WTC11 (cell line): ENCODE measurements at regions not wholly inside any gene's neighbourhood (a gene's known extent, or its start where the extent isn't known, plus 50 kb on each side); places are given as distances from the start of the nearest gene placed in this dataset.
A peak's percentile ranks its signal among the peaks of the same experiment; 100 is the strongest.

ENCODE experiments used
- ATAC-seq: fragments of 200-7000 bp; cut with Tn5 transposase; 2 replicates; pipeline ENCODE4 v1.10.0; 2021; ENCODE audit warnings: mild to moderate bottlenecking, moderate library complexity
- CTCF ChIA-PET: fragments of 300-600 bp; sonication (Branson Sonifier 250); formaldehyde crosslinking; loops from one replicate; lab custom pipeline; 2021; ENCODE audit warnings: antibody characterized with exemption; lab: Charles Lee
- POLR2A ChIA-PET: fragments of 350-600 bp; sonication (Branson Sonifier 250); formaldehyde crosslinking; loops from one replicate; lab custom pipeline; 2021; ENCODE audit warnings: antibody characterized with exemption; lab: Charles Lee
- DNase-seq: peaks from one replicate; pipeline ENCODE4 v3.0.0; 2021; ENCODE audit warnings: low spot score
- H3K27ac Mint-ChIP-seq: 2 replicates; pipeline ENCODE4 v1.8.0; 2021; ENCODE audit warnings: mixed read lengths
- H3K27me3 Mint-ChIP-seq: 2 replicates; pipeline ENCODE4 v1.8.0; 2021; ENCODE audit warnings: low read depth, mild to moderate bottlenecking, moderate library complexity, mixed read lengths
- H3K36me3 Mint-ChIP-seq: 2 replicates; pipeline ENCODE4 v1.8.0; 2021; ENCODE audit warnings: mixed read lengths
- H3K4me1 Mint-ChIP-seq: 2 replicates; pipeline ENCODE4 v1.8.0; 2022; ENCODE audit warnings: mixed read lengths
- H3K4me3 Mint-ChIP-seq: 2 replicates; pipeline ENCODE4 v1.8.0; 2021; ENCODE audit warnings: mild to moderate bottlenecking, moderate library complexity, mixed read lengths
- H3K9me3 Mint-ChIP-seq: 2 replicates; pipeline ENCODE4 v1.8.0; 2021; ENCODE audit warnings: mixed read lengths
- E2F4 ChIP-seq: sonication (generic); formaldehyde crosslinking; IDR thresholded peaks from 2 replicates; pipeline ENCODE4 v1.8.1; 2022; ENCODE audit warnings: low read depth, mild to moderate bottlenecking, moderate library complexity, missing genetic modification reagents, borderline replicate concordance
- E2F5 ChIP-seq: sonication (generic); formaldehyde crosslinking; IDR thresholded peaks from 2 replicates; pipeline ENCODE4 v1.8.1; 2022; ENCODE audit warnings: mild to moderate bottlenecking, moderate library complexity, missing genetic modification reagents
- EMX1 ChIP-seq: fragments of 250-450 bp; sonication (Bioruptor Pico); IDR thresholded peaks from 2 replicates; pipeline ENCODE4 v1.8.0; 2021; ENCODE audit warnings: mild to moderate bottlenecking
- FOXP1 ChIP-seq: sonication (generic); formaldehyde crosslinking; IDR thresholded peaks from 2 replicates; pipeline ENCODE4 v1.8.0; 2022; ENCODE audit warnings: missing genetic modification reagents, mild to moderate bottlenecking, moderate library complexity, borderline replicate concordance
- GABPB1 ChIP-seq: sonication (generic); formaldehyde crosslinking; IDR thresholded peaks from 2 replicates; pipeline ENCODE4 v1.8.1; 2023; ENCODE audit warnings: mild to moderate bottlenecking, missing genetic modification reagents
- HMGA2 ChIP-seq: fragments of 250-450 bp; sonication (Bioruptor Pico); IDR thresholded peaks from 2 replicates; pipeline ENCODE4 v1.4.0; 2021; ENCODE audit warnings: mild to moderate bottlenecking, moderate library complexity
- KAT7 ChIP-seq: sonication (generic); formaldehyde crosslinking; IDR thresholded peaks from 2 replicates; pipeline ENCODE4 v1.8.1; 2023; ENCODE audit warnings: missing genetic modification reagents, mild to moderate bottlenecking, borderline replicate concordance
- NFATC4 ChIP-seq: fragments of 250-450 bp; sonication (Bioruptor Pico); IDR thresholded peaks from 2 replicates; pipeline ENCODE4 v1.9.0; 2021; ENCODE audit warnings: mild to moderate bottlenecking
- NR2C2 ChIP-seq: sonication (generic); formaldehyde crosslinking; IDR thresholded peaks from 2 replicates; pipeline ENCODE4 v1.8.0; 2022; ENCODE audit warnings: mild to moderate bottlenecking, missing genetic modification reagents
- PRRX2 ChIP-seq: fragments of 250-450 bp; sonication (Bioruptor Pico); IDR thresholded peaks from 2 replicates; pipeline ENCODE4 v1.8.0; 2021; ENCODE audit warnings: mild to moderate bottlenecking
- SP1 ChIP-seq: sonication (generic); formaldehyde crosslinking; conservative IDR thresholded peaks from 2 replicates; pipeline ENCODE4 v1.8.1; 2022; ENCODE audit warnings: missing genetic modification reagents
- STAT6 ChIP-seq: sonication (generic); formaldehyde crosslinking; conservative IDR thresholded peaks from 2 replicates; pipeline ENCODE4 v1.8.1; 2023; ENCODE audit warnings: mild to moderate bottlenecking, low read depth, missing genetic modification reagents, moderate library complexity
- USF1 ChIP-seq: sonication (generic); formaldehyde crosslinking; IDR thresholded peaks from 2 replicates; pipeline ENCODE4 v1.8.0; 2022; ENCODE audit warnings: mild to moderate bottlenecking, missing genetic modification reagents

- ATAC-seq (no peak), DNase-seq (no peak)
- ChIA-PET CTCF (no interaction called here), POLR2A (no interaction called here)
- H3K27ac Mint-ChIP-seq, result no peak overlapping the region
- H3K4me1 Mint-ChIP-seq, result peaks cover 12% of the 10 kb centered on the region
- H3K36me3 Mint-ChIP-seq, result no peaks in the 10 kb centered on the region
- no peaks in the 10 kb centered on the region for H3K9me3 Mint-ChIP-seq
- no peak overlapping the region for H3K4me3 Mint-ChIP-seq
- TF ChIP-seq HMGA2, result no peak
- H3K27me3 Mint-ChIP-seq, result no peaks in the 10 kb centered on the region
These were observed 578.5 kb downstream of the USP25 start for GRCh38 chr21:16308269-16308668.

GRCh38 chr21:16309250-16309971 is 579.6 kb downstream of the USP25 start:
- POLR2A ChIA-PET, result no interaction called here
- H3K27me3 Mint-ChIP-seq, result no peaks in the 10 kb centered on the region
- peak overlapping the region; percentile 82; the same call in 1 of the 2 replicates for H3K27ac Mint-ChIP-seq
- no peaks in the 10 kb centered on the region for H3K36me3 Mint-ChIP-seq
- ATAC-seq (peak; percentile 59), DNase-seq (no peak)
- H3K4me1 Mint-ChIP-seq, result peaks cover 12% of the 10 kb centered on the region
- CTCF ChIA-PET, result interaction anchor here (0.6 kb wide), 1 partner anchor 115 kb away, joined by 4 read pairs; no protein-coding TSS in a partner anchor
- H3K4me3 Mint-ChIP-seq, result no peak overlapping the region
- H3K9me3 Mint-ChIP-seq, result no peaks in the 10 kb centered on the region
- TF ChIP-seq USF1 (CRISPR knock-in tag) (no peak), E2F5 (CRISPR knock-in tag) (no peak), EMX1 (CRISPR knock-in tag) (no peak), STAT6 (no peak), PRRX2 (CRISPR knock-in tag) (no peak), NR2C2 (CRISPR knock-in tag) (no peak), SP1 (CRISPR knock-in tag) (no peak), E2F4 (CRISPR knock-in tag) (no peak), NFATC4 (no peak), FOXP1 (CRISPR knock-in tag) (no peak), GABPB1 (CRISPR knock-in tag) (no peak)

- Mint-ChIP-seq H3K27ac (no peak overlapping the region), H3K36me3 (no peaks in the 10 kb centered on the region), H3K4me3 (no peak overlapping the region), H3K27me3 (no peaks in the 10 kb centered on the region), H3K9me3 (no peaks in the 10 kb centered on the region), H3K4me1 (peaks cover 12% of the 10 kb centered on the region)
- no peak for TF ChIP-seq KAT7 (CRISPR knock-in tag)
- TF ChIP-seq E2F5 (CRISPR knock-in tag), result no peak
- ChIA-PET POLR2A (no interaction called here), CTCF (no interaction called here)
- ATAC-seq (no peak), DNase-seq (no peak)
These were observed 580.4 kb downstream of the USP25 start for GRCh38 chr21:16310176-16310575.
